EL (cell line): ENCODE measurements at regions not wholly inside any gene's neighbourhood (a gene's known extent, or its start where the extent isn't known, plus 50 kb on each side); places are given as distances from the start of the nearest gene placed in this dataset.
"Not testable (repeated sequence)": the region's sequence is repeated elsewhere in the genome, so short reads cannot be mapped to it uniquely, and the experiment has no call there.

ENCODE experiments used
- DNase-seq: peaks from one replicate; pipeline ENCODE4 v3.0.0-alpha.2; 2016

DNA sequence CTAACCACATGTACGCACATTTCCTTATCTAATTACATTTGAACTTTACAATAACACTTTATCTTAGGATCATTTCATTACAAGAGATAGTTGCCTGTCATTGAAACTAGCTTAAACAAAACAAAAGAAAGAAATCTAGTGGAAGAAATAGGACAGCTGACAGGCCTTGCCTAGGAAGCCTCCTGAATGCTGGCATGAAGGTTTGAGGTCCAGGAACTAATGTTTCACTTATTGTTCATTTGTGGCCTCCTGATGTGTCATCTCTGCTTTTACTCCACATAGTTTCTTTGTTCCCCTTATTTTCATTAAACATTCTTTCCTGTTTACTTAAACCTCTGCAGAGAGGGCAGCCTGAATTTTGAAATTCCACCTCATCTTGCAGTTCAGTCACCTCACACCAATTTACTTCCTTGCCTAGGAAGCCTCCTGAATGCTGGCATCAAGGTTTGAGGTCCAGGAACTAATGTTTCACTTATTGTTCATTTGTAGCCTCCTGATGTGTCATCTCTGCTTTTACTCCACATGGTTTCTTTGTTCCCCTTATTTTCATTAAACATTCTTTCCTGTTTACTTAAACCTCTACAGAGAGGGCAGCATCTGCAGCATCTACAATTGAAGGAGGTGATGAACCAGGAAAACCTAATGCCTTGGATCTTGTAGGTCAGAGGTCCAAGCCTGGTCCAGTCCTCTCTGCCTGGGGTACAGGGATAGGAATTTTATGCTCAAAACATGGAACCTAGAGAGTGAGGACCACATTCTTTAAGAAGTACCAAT is 319.2 kb downstream of the SPATA31A1 start:
- DNase-seq = not testable (repeated sequence)

DNA sequence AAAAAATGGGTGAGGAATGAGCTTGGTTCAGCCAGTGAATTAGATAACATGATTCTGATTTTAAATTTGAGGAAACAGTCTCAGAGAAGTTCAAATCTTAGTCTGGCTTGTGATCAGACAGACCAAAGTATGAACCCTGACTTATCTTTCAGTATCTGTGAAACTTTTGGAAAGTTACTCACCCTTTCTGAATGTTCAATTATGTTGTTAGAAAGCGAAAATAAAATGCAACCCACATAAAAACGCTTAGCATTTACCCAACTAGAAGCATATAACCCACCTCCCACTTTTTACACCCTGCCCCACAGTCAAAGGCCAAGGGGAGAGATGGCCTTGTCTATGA is 319.7 kb downstream of the SPATA31A1 start:
- DNase-seq = not testable (repeated sequence)

DNA sequence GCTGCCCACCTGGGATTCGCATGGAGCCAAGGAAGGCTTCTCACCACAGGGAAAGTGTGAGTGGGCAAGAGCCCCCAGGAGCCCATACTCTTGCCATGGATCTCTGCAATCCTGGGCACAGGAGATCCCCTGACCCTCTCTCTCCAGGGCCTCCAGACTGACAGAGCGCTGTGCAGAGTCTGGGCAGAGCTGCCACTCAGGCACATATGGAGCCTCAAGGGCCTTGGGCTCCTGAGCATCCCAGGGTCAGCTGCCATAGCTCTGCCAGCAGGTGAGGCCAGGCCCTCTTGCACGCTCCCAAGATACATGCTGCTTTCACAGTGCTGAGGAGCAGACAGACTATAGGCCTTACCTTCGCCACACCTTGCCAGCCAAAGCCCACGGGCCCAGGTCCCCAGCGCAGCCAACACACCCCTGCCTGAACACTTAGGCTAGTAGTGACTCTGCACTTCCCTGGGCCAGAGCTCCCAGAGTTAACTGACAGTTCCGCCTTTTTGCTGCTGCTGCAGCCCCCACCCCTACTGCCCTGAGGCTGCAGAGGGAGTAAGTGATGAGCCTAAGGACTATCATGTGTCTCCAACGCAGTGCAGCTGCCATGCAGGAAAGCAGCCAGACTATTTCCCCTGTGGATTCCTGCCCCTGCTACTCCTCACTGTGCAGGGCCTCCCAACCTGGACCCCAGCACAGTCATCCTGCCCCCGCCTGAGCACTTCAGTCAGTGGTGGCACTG is 323.2 kb downstream of the SPATA31A1 start:
- not testable (repeated sequence) for DNase-seq

DNA sequence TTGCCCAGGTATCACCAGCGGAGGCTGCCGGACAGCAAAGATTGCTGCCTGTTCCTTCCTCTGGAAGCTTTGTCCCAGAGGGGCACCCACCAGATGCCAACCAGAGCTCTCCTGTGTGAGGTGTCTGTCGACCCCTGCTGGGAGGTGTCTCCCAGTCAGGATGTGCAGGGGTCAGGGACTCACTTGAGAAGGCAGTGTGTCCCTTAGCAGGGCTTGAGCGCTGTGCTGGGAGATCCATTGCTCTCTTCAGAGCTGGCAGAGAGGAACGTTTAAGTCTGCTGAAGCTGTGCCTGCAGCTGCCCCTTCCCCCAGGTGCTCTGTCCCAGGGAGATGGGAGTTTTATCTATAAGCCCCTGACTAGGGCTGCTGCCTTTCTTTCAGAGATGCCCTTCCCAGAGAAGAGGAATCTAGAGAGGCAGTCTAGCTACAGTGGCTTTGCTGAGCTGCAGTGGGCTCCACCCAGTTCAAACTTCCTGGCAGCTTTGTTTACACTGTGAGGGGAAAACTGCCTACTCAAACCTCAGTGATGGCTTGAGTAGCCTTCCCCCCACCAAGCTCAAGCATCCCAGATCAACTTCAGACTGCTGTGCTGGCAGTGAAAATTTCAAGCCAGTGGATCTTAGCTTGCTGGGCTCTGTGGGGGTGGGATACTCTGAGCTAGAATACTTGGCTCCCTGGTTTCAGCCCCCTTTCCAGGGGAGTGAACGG is 325.4 kb downstream of the SPATA31A1 start:
- not testable (repeated sequence) for DNase-seq

DNA sequence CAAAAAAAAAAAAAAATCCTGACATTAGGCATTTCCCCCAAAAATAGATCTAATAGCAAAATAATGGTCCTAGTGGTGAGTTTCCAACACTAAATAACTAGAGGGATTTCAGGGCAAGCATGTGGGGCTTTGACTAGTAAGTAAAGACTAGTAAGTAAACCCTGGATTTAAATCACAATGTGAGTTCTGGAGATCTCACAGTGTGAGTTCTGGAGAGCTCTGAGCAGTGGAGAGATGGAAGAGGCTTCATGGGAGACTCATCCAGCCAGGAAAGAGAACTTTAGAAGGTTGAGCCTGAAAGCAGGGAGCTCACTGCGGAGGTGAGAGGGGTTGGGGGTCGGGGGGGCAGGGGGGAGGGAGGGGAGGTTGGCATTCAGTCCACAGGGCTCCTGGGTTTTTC is 373.4 kb downstream of the SPATA31A1 start:
- not testable (repeated sequence) for DNase-seq

DNA sequence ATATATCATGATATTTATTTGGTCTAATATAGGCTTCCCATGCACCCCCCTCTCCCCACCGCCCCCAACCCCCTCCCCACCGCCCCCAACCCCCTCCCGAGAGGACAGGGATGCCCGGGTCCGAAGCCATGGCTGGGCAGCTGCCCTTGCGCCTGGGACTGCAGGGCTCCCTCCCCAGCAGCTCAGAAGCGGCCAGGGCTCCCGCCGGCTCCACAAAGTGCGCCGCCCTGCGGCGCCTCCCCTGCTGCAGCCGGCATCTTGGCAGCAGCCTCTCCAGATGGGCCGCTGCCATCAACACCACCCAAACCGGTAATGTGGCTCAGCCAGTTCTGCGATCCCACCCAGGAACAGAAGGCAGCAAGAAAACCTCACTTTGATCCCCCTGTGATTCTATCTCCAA is 389.4 kb downstream of the SPATA31A1 start:
- DNase-seq = not testable (repeated sequence)

DNA sequence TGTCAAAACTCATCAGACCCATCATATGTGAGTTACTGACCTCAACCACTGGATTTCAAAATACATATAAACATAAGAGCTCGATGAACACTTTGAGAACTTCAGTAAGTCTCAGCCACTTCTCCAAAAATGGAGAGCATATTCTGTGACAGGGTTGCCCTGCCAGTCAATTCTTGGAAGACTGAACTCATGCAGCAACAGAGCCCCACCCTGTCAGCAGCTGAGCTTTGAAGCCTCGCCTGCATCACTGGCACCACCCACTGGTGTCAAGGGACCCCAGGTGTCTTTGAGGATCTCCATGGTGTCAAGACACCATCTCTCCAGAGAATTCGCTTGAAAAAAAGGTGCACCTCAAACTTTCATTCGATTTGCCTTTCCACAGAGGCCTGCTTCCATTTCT is 420.1 kb downstream of the SPATA31A1 start:
- not testable (repeated sequence) for DNase-seq

DNA sequence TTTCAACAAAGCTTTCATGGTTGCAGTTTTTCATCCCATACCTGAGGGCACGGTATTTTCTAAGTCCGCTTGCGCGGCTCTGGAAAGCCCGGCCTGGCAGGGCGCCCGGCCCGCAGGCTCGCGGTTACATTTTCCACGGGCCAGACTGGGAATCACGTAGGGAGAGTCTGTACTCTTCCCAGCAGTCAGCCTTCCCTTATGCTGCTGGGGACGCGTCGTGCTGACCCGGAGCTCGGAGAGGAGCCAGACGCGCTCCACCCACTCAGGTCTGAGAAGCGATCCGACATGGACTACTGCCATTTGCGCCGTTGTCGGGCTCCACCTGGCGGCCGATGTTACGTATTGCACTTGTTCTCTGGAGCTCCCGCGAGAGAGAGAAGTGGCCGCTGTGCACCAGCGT is 435.9 kb downstream of the SPATA31A1 start:
- DNase-seq = not testable (repeated sequence)

DNA sequence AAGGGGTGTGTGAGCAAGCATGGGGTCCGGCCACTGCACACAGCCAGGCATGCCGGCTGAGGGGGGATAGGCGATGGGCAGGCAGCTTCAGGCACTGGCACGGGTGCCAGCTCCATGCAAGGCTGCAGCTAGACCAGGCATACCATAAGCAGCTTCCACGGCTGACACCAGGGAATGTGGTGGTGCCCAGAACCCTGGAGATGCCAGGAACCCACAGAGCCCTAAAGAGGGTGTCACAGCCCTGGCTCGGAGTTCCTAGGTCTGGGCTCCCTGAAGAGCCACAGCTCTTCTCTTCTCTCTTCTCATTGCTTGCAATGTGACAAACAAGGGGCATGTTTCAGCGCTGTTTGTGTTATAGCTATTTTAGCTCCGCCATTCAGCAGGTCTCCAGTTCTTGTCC is 442.5 kb downstream of the SPATA31A1 start:
- not testable (repeated sequence) for DNase-seq

DNA sequence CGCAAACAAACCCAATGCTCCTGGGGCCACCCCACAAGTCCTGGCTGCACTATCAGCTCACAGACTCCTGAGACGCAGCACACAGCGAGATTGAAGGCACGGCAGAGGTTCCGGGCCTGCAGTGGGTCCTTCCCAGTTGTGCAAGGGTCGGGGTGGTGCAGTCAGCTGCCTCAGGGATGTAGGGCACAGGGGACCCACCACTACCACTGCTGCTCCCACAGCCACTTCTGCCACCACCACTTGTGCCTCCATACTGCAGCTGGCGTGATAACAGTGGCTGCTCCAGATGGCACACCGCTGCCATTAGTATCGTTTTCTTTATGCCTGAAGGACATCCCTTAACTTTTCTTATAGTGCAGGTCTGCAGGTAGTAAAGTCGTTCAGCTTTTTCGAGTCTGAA is 443.8 kb downstream of the SPATA31A1 start:
- DNase-seq = not testable (repeated sequence)

DNA sequence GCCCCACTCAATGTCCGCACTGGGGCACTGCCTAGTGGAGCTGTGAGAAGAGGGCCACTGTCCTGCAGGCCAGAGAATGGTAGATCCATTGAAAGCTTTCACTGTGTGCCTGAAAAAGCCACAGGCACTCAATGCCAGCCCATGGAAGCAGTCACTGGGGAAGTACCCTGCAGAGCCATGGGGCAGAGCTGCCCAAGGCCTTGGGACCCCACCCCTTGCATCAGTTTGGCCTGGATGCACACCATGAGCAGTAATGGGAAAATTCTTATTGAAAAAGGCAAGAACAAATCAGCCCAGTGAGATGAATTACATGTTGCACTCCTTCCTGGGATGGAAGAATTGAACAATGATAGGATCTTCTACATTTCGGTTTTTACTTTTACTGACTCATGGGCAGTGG is 447.1 kb downstream of the SPATA31A1 start:
- not testable (repeated sequence) for DNase-seq

DNA sequence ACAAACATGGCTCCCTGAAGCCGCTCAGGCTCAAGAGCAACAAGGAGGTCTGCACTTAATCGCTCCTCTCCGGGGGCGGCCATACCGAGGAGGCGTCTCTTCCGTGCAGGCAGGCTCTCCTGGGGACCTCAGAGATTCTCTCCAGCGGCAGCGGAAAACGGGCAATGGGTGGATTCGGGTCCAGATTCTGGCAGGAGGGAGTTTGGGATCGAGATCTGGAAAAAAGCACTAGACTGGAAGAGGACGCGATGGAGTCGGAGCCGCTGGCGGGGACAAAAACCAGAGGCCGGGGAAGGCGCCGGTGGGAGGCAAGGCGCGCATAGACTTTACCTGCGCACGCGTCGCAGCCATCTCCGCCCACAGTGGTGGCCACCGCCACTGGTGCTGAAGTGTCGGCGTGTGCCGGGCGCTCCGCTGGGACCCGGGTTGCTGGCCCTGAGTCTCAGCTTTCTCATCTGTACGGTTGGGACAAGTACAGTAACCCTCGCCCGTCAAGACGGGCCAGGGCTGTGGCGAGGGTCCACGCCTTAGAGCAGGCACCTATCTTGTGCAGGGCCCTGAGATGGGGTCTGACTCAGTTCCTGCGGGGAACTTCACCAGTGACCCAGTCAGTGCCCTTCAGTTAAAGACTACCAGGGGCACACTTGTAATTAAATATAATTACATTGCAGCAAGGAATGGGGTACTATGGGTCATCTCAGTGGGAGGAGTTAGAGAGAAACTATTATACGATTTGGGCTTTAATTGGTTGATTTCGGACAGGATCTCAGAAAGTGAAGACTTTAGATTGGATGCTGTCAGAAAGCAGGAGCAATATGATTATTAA is 454.1 kb downstream of the SPATA31A1 start:
- peak; percentile 47 for DNase-seq

DNA sequence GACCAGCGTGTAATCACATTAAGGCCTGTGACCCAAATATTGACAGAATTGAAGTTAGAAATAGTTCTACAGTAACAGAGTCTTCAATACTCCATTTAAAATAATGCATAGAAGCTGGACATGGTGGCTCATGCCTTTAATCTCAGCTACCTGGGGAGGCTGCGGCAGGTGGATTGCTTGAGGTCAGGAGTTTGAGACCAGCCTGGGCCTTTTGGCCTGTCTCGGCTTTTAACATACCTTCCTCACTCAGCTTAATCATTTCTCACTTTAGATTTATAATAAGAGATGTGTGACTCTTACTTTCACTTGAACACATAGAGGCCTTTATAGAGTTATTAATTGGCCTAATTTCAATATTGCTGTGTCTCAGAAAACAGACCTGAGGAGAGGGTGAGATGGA is 454.9 kb downstream of the SPATA31A1 start:
- not testable (repeated sequence) for DNase-seq

DNA sequence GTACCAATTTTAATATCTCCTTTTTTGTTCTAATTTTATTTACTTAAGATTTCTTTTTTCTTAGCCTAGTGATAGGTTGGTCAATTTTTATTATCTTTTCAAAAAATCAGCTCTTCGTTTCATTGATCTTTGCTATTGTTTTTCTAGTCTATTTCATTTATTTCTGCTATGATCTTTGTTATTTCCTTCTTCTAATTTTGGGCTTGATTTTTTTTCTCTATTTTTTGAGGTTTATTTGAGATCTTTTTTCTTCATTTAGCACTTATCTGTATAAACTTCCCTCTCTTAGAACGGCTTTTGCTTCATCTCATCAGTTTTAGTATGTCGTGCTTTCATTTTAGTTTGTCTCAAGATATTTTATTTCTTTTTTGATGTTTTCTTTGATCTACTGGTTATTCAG is 456.1 kb downstream of the SPATA31A1 start:
- DNase-seq = not testable (repeated sequence)

DNA sequence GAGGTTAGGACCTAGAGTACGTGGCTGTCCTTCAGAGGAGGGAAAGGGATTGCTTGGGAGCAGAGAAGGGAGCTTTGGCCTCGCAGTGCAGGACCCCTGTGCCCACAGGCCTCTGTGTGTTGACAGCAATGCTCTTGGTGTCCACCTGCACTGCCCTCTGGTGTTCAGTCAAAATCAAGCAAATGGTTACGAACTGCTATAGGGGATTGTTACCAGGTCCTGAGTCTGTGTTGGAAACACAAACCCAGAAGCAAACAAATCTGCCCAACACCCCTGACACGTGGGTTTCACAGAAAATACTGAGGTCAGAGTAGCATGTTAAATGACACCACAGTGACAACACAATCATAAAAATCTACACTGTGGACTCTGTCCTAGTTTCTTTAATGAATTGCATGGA is 473.0 kb downstream of the SPATA31A1 start:
- DNase-seq = not testable (repeated sequence)
